Lower leg skin (tissue), 3 donors: ENCODE measurements at regions not wholly inside any gene's neighbourhood (a gene's known extent, or its start where the extent isn't known, plus 50 kb on each side); places are given as distances from the start of the nearest gene placed in this dataset.

Experiments
- POLR2A ChIP-seq, 2 donors: fragments of 450-650 bp; IDR thresholded peaks; one replicate each; pipeline ENCODE4 v1.6.1; 2016 to 2017; ENCODE audit warnings: antibody characterized with exemption in 2 of 2, mild to moderate bottlenecking in 1 of 2, moderate library complexity in 1 of 2
- TF ChIP-seq, protein P1 (sequence below), 3 donors: fragments of 450-650 bp; IDR thresholded peaks; one replicate each; pipeline ENCODE4 v1.5.1; 2016; ENCODE audit warnings: antibody characterized with exemption in 3 of 3, mild to moderate bottlenecking in 3 of 3, moderate library complexity in 2 of 3

DNA sequence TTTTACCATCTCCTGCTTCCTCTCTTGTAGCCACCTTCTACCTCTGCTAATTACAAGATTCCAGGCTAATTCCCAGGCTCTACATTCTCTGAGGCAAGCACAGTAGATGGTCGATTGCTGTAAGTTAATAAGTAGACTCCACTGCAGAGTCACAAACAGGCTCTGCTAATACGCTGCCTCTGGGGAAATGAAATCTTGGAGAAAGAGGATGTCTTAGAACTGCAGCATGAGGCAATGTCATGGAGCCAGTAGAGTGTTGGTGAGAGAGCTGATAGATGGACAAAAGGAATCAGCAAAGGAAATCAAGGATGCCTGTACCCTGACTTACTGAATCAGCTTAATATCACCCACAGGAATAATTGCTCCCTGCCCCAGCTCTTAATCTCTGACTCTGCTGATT, 1260.3 kb downstream of the XPNPEP1 start:
- TF ChIP-seq, protein P1, sequence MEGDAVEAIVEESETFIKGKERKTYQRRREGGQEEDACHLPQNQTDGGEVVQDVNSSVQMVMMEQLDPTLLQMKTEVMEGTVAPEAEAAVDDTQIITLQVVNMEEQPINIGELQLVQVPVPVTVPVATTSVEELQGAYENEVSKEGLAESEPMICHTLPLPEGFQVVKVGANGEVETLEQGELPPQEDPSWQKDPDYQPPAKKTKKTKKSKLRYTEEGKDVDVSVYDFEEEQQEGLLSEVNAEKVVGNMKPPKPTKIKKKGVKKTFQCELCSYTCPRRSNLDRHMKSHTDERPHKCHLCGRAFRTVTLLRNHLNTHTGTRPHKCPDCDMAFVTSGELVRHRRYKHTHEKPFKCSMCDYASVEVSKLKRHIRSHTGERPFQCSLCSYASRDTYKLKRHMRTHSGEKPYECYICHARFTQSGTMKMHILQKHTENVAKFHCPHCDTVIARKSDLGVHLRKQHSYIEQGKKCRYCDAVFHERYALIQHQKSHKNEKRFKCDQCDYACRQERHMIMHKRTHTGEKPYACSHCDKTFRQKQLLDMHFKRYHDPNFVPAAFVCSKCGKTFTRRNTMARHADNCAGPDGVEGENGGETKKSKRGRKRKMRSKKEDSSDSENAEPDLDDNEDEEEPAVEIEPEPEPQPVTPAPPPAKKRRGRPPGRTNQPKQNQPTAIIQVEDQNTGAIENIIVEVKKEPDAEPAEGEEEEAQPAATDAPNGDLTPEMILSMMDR (IDR thresholded peaks at IDR 0.05): no peak
- TF ChIP-seq POLR2A (IDR thresholded peaks at IDR 0.05): no peak
